GM12878 (cell line): ENCODE measurements at regions not wholly inside any gene's neighbourhood (a gene's known extent, or its start where the extent isn't known, plus 50 kb on each side); places are given as distances from the start of the nearest gene placed in this dataset.
A peak's percentile ranks its signal among the peaks of the same experiment; 100 is the strongest.

Experiments used
- CBFB ChIP-seq: IDR thresholded peaks from 2 replicates; pipeline ENCODE4 v1.6.1; 2016; ENCODE audit warnings: antibody characterized with exemption, low read depth
- CHD4 ChIP-seq: fragments of 200-600 bp; sonication (generic); IDR thresholded peaks from 2 replicates; pipeline ENCODE4 v1.6.1; 2016; ENCODE audit warnings: mild to moderate bottlenecking
- DPF2 ChIP-seq: fragments of 450-650 bp; IDR thresholded peaks from 2 replicates; pipeline ENCODE4 v1.6.1; 2017; ENCODE audit warnings: mild to moderate bottlenecking
- KDM1A ChIP-seq: fragments of 200-600 bp; sonication (generic); IDR thresholded peaks from 2 replicates; pipeline ENCODE4 v1.6.1; 2016; ENCODE audit warnings: borderline replicate concordance
- MTA3 ChIP-seq: IDR thresholded peaks from 2 replicates; pipeline ENCODE4 v1.6.1; 2012; ENCODE audit warnings: low read length, inconsistent platforms, borderline replicate concordance
- MYC ChIP-seq: IDR thresholded peaks from 2 replicates; pipeline ENCODE4 v1.6.1; 2011; ENCODE audit warnings: mild to moderate bottlenecking, low read length, moderate library complexity, inconsistent platforms; ENCODE audit not compliant: insufficient read depth, insufficient replicate concordance, insufficient read length, severe bottlenecking
- PML ChIP-seq: IDR thresholded peaks from 2 replicates; pipeline ENCODE4 v1.6.1; 2012; ENCODE audit warnings: low read length, inconsistent platforms
- POU2F2 ChIP-seq: IDR thresholded peaks from 3 replicates; pipeline ENCODE4 v1.6.1; 2011; ENCODE audit warnings: low read depth, mild to moderate bottlenecking, low read length, borderline replicate concordance
- RBBP5 ChIP-seq: fragments of 200-600 bp; sonication (generic); conservative IDR thresholded peaks from 2 replicates; pipeline ENCODE4 v1.6.1; 2016
- SMARCA5 ChIP-seq: fragments of 450-650 bp; IDR thresholded peaks from 2 replicates; pipeline ENCODE4 v1.6.1; 2017; ENCODE audit warnings: mild to moderate bottlenecking
- SP1 ChIP-seq: IDR thresholded peaks from one replicate; pipeline ENCODE4 v1.6.1; 2011; ENCODE audit warnings: low read depth, low read length
- SRF ChIP-seq, 2 experiments: IDR thresholded peaks; 2 replicates each; pipeline ENCODE4 v1.6.1; 2011; ENCODE audit warnings: low read depth in 2 of 2, low read length in 2 of 2, mild to moderate bottlenecking in 1 of 2, moderate library complexity in 1 of 2
- ZBED1 ChIP-seq: IDR thresholded peaks from 2 replicates; pipeline ENCODE4 v1.6.1; 2016; ENCODE audit warnings: borderline replicate concordance
- ZSCAN29 ChIP-seq: fragments of 450-650 bp; IDR thresholded peaks from 2 replicates; pipeline ENCODE4 v1.6.1; 2017; ENCODE audit warnings: mild to moderate bottlenecking, moderate library complexity
- ZZZ3 ChIP-seq: IDR thresholded peaks from 2 replicates; pipeline ENCODE4 v1.6.1; 2011; ENCODE audit warnings: low read depth; ENCODE audit not compliant: control insufficient read depth, insufficient read length
- TF ChIP-seq, protein P1 (sequence below): fragments of 450-650 bp; IDR thresholded peaks from 2 replicates; pipeline ENCODE4 v1.6.1; 2016; ENCODE audit warnings: mild to moderate bottlenecking
- TF ChIP-seq, protein P2 (sequence below): IDR thresholded peaks from 2 replicates; pipeline ENCODE4 v1.6.1; 2012; ENCODE audit warnings: mild to moderate bottlenecking, low read depth, low read length
- TF ChIP-seq, protein P3 (sequence below): IDR thresholded peaks from 2 replicates; pipeline ENCODE4 v1.6.1; 2011; ENCODE audit warnings: mild to moderate bottlenecking, low read depth, low read length, moderate library complexity; ENCODE audit not compliant: insufficient replicate concordance
- TF ChIP-seq, protein P4 (sequence below): IDR thresholded peaks from 2 replicates; pipeline ENCODE4 v1.6.1; 2011; ENCODE audit warnings: borderline replicate concordance, low read depth, mild to moderate bottlenecking, moderate library complexity, mixed read lengths, low read length; ENCODE audit not compliant: insufficient read depth; ENCODE audit errors: extremely low read length
- TF ChIP-seq, protein P5 (sequence below): fragments of 450-650 bp; IDR thresholded peaks from 2 replicates; pipeline ENCODE4 v1.6.1; 2017; ENCODE audit warnings: borderline replicate concordance
- TF ChIP-seq, protein P6 (sequence below): IDR thresholded peaks from 2 replicates; pipeline ENCODE4 v1.6.1; 2011; ENCODE audit warnings: borderline replicate concordance, low read depth, mild to moderate bottlenecking, moderate library complexity, low read length; ENCODE audit not compliant: insufficient read depth, poor library complexity, severe bottlenecking

DNA sequence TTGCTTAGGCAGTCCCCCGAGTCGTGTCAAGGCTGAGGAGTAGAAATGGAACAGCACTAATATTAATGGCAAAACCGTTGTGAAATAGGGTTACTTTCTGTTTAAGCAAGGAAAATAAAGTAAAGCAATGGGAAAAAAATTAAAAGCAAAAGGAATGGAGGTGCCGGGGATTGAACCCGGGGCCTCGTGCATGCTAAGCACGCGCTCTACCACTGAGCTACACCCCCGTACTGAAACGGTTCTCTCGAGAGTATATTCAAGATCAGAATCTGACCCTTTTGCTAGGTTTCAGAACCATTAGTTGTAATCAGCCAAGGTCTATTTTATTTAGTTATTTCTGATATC, 85.5 kb downstream of the TRIM27 start (continued):
- TF ChIP-seq, protein P1, sequence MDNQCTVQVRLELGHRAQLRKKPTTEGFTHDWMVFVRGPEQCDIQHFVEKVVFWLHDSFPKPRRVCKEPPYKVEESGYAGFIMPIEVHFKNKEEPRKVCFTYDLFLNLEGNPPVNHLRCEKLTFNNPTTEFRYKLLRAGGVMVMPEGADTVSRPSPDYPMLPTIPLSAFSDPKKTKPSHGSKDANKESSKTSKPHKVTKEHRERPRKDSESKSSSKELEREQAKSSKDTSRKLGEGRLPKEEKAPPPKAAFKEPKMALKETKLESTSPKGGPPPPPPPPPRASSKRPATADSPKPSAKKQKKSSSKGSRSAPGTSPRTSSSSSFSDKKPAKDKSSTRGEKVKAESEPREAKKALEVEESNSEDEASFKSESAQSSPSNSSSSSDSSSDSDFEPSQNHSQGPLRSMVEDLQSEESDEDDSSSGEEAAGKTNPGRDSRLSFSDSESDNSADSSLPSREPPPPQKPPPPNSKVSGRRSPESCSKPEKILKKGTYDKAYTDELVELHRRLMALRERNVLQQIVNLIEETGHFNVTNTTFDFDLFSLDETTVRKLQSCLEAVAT = no peak
- TF ChIP-seq, protein P2, sequence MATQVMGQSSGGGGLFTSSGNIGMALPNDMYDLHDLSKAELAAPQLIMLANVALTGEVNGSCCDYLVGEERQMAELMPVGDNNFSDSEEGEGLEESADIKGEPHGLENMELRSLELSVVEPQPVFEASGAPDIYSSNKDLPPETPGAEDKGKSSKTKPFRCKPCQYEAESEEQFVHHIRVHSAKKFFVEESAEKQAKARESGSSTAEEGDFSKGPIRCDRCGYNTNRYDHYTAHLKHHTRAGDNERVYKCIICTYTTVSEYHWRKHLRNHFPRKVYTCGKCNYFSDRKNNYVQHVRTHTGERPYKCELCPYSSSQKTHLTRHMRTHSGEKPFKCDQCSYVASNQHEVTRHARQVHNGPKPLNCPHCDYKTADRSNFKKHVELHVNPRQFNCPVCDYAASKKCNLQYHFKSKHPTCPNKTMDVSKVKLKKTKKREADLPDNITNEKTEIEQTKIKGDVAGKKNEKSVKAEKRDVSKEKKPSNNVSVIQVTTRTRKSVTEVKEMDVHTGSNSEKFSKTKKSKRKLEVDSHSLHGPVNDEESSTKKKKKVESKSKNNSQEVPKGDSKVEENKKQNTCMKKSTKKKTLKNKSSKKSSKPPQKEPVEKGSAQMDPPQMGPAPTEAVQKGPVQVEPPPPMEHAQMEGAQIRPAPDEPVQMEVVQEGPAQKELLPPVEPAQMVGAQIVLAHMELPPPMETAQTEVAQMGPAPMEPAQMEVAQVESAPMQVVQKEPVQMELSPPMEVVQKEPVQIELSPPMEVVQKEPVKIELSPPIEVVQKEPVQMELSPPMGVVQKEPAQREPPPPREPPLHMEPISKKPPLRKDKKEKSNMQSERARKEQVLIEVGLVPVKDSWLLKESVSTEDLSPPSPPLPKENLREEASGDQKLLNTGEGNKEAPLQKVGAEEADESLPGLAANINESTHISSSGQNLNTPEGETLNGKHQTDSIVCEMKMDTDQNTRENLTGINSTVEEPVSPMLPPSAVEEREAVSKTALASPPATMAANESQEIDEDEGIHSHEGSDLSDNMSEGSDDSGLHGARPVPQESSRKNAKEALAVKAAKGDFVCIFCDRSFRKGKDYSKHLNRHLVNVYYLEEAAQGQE = no peak
- TF ChIP-seq, protein P3, sequence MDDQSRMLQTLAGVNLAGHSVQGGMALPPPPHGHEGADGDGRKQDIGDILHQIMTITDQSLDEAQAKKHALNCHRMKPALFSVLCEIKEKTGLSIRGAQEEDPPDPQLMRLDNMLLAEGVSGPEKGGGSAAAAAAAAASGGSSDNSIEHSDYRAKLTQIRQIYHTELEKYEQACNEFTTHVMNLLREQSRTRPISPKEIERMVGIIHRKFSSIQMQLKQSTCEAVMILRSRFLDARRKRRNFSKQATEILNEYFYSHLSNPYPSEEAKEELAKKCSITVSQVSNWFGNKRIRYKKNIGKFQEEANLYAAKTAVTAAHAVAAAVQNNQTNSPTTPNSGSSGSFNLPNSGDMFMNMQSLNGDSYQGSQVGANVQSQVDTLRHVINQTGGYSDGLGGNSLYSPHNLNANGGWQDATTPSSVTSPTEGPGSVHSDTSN = no peak
- TF ChIP-seq KDM1A (no peak), MTA3 (no peak), SMARCA5 (peak; percentile 62), POU2F2 (0 out of 3 replicates have a peak, but pooled peaks have one; percentile 11), ZSCAN29 (peak; percentile 91), MYC (no peak), RBBP5 (no peak), ZZZ3 (no peak), CBFB (peak; percentile 52; the same call in 1 of the 2 replicates), PML (no peak), DPF2 (no peak), SP1 (no peak), ZBED1 (no peak), SRF (IDR thresholded peaks at IDR 0.05; ENCODE audit: low read depth in 2 of 2, low read length in 2 of 2) (no peak), CHD4 (no peak)
- TF ChIP-seq, protein P4, sequence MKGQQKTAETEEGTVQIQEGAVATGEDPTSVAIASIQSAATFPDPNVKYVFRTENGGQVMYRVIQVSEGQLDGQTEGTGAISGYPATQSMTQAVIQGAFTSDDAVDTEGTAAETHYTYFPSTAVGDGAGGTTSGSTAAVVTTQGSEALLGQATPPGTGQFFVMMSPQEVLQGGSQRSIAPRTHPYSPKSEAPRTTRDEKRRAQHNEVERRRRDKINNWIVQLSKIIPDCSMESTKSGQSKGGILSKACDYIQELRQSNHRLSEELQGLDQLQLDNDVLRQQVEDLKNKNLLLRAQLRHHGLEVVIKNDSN = no peak
- TF ChIP-seq, protein P5, sequence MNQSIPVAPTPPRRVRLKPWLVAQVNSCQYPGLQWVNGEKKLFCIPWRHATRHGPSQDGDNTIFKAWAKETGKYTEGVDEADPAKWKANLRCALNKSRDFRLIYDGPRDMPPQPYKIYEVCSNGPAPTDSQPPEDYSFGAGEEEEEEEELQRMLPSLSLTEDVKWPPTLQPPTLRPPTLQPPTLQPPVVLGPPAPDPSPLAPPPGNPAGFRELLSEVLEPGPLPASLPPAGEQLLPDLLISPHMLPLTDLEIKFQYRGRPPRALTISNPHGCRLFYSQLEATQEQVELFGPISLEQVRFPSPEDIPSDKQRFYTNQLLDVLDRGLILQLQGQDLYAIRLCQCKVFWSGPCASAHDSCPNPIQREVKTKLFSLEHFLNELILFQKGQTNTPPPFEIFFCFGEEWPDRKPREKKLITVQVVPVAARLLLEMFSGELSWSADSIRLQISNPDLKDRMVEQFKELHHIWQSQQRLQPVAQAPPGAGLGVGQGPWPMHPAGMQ = no peak
- TF ChIP-seq, protein P6, sequence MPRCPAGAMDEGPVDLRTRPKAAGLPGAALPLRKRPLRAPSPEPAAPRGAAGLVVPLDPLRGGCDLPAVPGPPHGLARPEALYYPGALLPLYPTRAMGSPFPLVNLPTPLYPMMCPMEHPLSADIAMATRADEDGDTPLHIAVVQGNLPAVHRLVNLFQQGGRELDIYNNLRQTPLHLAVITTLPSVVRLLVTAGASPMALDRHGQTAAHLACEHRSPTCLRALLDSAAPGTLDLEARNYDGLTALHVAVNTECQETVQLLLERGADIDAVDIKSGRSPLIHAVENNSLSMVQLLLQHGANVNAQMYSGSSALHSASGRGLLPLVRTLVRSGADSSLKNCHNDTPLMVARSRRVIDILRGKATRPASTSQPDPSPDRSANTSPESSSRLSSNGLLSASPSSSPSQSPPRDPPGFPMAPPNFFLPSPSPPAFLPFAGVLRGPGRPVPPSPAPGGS = no peak
